DOHH2 (cell line): ENCODE measurements at regions not wholly inside any gene's neighbourhood (a gene's known extent, or its start where the extent isn't known, plus 50 kb on each side); places are given as distances from the start of the nearest gene placed in this dataset.

ENCODE experiments used
- H3F3A ChIP-seq: fragments of 200-600 bp; sonication (generic), shearing (Covaris generic); 2 replicates; pipeline ENCODE4 v1.6.0; 2016; ENCODE audit warnings: antibody characterized with exemption, mild to moderate bottlenecking; ENCODE audit not compliant: control insufficient read depth, insufficient read depth
- H3K27ac ChIP-seq: fragments of 200-600 bp; sonication (generic); 2 replicates; pipeline ENCODE4 v1.5.1; 2014; ENCODE audit warnings: low read depth, mild to moderate bottlenecking, low read length, moderate library complexity
- H3K27me3 ChIP-seq: fragments of 200-600 bp; sonication (generic); 2 replicates; pipeline ENCODE4 v1.6.1; 2014; ENCODE audit warnings: mild to moderate bottlenecking, low read length, mixed read lengths; ENCODE audit not compliant: control insufficient read depth
- H3K36me3 ChIP-seq: fragments of 200-600 bp; sonication (generic); 2 replicates; pipeline ENCODE4 v1.6.1; 2014; ENCODE audit warnings: mild to moderate bottlenecking, low read length, moderate library complexity, mixed read lengths; ENCODE audit not compliant: control insufficient read depth
- H3K4me1 ChIP-seq: fragments of 200-600 bp; sonication (generic); 2 replicates; pipeline ENCODE4 v1.6.1; 2014; ENCODE audit warnings: mild to moderate bottlenecking, low read length, mixed read lengths; ENCODE audit not compliant: control insufficient read depth
- H3K4me2 ChIP-seq: fragments of 200-600 bp; sonication (generic); 2 replicates; pipeline ENCODE4 v1.6.0; 2014; ENCODE audit warnings: mild to moderate bottlenecking, low read length, moderate library complexity
- H3K4me3 ChIP-seq: fragments of 200-600 bp; sonication (generic); 2 replicates; pipeline ENCODE4 v1.5.1; 2014; ENCODE audit warnings: mild to moderate bottlenecking, low read length, mixed read lengths
- H3K79me2 ChIP-seq: fragments of 200-600 bp; sonication (generic); 2 replicates; pipeline ENCODE4 v1.6.1; 2014; ENCODE audit warnings: mild to moderate bottlenecking, low read length, mixed read lengths; ENCODE audit not compliant: control insufficient read depth
- H3K9me2 ChIP-seq: fragments of 200-600 bp; sonication (generic); replicated peaks from 2 replicates; pipeline ENCODE4 v1.6.1; 2014; ENCODE audit warnings: mild to moderate bottlenecking, low read length, mixed read lengths; ENCODE audit not compliant: control insufficient read depth
- H3K9me3 ChIP-seq: fragments of 200-600 bp; sonication (generic); 2 replicates; pipeline ENCODE4 v1.6.1; 2014; ENCODE audit warnings: antibody characterized with exemption, low read length, mixed read lengths; ENCODE audit not compliant: control insufficient read depth, insufficient read depth
- H4K20me1 ChIP-seq: fragments of 200-600 bp; sonication (generic); 2 replicates; pipeline ENCODE4 v1.6.0; 2014; ENCODE audit warnings: low read depth, mild to moderate bottlenecking, antibody characterized with exemption, low read length, moderate library complexity; ENCODE audit not compliant: control insufficient read depth, insufficient read depth
- CTCF ChIP-seq: fragments of 200-600 bp; sonication (generic); IDR thresholded peaks from one replicate; pipeline ENCODE4 v1.5.1; 2014; ENCODE audit warnings: antibody characterized with exemption, mild to moderate bottlenecking, low read depth, low read length; ENCODE audit not compliant: poor library complexity, severe bottlenecking
- EZH2phosphoT487 ChIP-seq: fragments of 200-600 bp; sonication (generic); IDR thresholded peaks from 2 replicates; pipeline ENCODE4 v1.6.1; 2017; ENCODE audit warnings: borderline replicate concordance, mild to moderate bottlenecking, antibody characterized with exemption, low read length, moderate library complexity, mixed read lengths

GRCh38 chr11:121886005-121886734 is 229.8 kb downstream of the BLID start:
- H3K79me2 ChIP-seq: no peaks in the 10 kb centered on the region
- H3F3A ChIP-seq: no peaks in the 10 kb centered on the region
- H3K36me3 ChIP-seq: no peaks in the 10 kb centered on the region
- H3K27me3 ChIP-seq: no peaks in the 10 kb centered on the region
- no peak for TF ChIP-seq CTCF
- no peak for TF ChIP-seq EZH2phosphoT487
- H3K4me1 ChIP-seq: peaks cover 9% of the 10 kb centered on the region
- H3K27ac ChIP-seq: no peak overlapping the region
- no peak overlapping the region for H3K4me2 ChIP-seq
- no peaks in the 10 kb centered on the region for H4K20me1 ChIP-seq
- no peaks in the 10 kb centered on the region for H3K9me3 ChIP-seq
- no peak overlapping the region for H3K4me3 ChIP-seq
- no peaks in the 10 kb centered on the region for H3K9me2 ChIP-seq

GRCh38 chr11:121884626-121885025 is 231.4 kb downstream of the BLID start:
- H3K9me2 ChIP-seq: no peaks in the 10 kb centered on the region
- TF ChIP-seq CTCF (no peak), EZH2phosphoT487 (no peak)
- no peak overlapping the region for H3K27ac ChIP-seq
- H4K20me1 ChIP-seq: no peaks in the 10 kb centered on the region
- no peak overlapping the region for H3K4me2 ChIP-seq
- no peaks in the 10 kb centered on the region for H3K36me3 ChIP-seq
- no peaks in the 10 kb centered on the region for H3K9me3 ChIP-seq
- no peak overlapping the region for H3K4me3 ChIP-seq
- H3F3A ChIP-seq: no peaks in the 10 kb centered on the region
- no peaks in the 10 kb centered on the region for H3K79me2 ChIP-seq
- H3K27me3 ChIP-seq: no peaks in the 10 kb centered on the region
- no peaks in the 10 kb centered on the region for H3K4me1 ChIP-seq

GRCh38 chr11:121881806-121882205 is 234.2 kb downstream of the BLID start:
- H3K9me2 ChIP-seq: no peaks in the 10 kb centered on the region
- H3K79me2 ChIP-seq: no peaks in the 10 kb centered on the region
- no peak for TF ChIP-seq EZH2phosphoT487
- no peak for TF ChIP-seq CTCF
- H3K36me3 ChIP-seq: no peaks in the 10 kb centered on the region
- H3F3A ChIP-seq: no peaks in the 10 kb centered on the region
- no peaks in the 10 kb centered on the region for H3K27me3 ChIP-seq
- no peak overlapping the region for H3K4me2 ChIP-seq
- H3K27ac ChIP-seq: no peak overlapping the region
- H3K4me1 ChIP-seq: no peaks in the 10 kb centered on the region
- H3K4me3 ChIP-seq: no peak overlapping the region
- H4K20me1 ChIP-seq: no peaks in the 10 kb centered on the region
- H3K9me3 ChIP-seq: no peaks in the 10 kb centered on the region
